HepG2 (cell line): ENCODE measurements at regions not wholly inside any gene's neighbourhood (a gene's known extent, or its start where the extent isn't known, plus 50 kb on each side); places are given as distances from the start of the nearest gene placed in this dataset.

Source experiments
- ATAC-seq: fragments of 200-7000 bp; cut with Tn5 transposase; 3 replicates; pipeline ENCODE4 v1.9.1; 2020; ENCODE audit warnings: mild to moderate bottlenecking, moderate library complexity
- BruUV-seq: library from RNA; stranded (reverse); fragments of 400-500 nt; replicated peaks from 2 replicates; lab custom pipeline; 2021; lab: Mats Ljungman, UMichigan
- CTCF ChIA-PET: fragments of 300-600 bp; formaldehyde crosslinking; extraction: SDS; loops from one replicate; lab custom pipeline; 2021; ENCODE audit warnings: low total read pairs, inconsistent platforms, low intra/inter-chr PET ratio; lab: Yijun Ruan, JAX
- POLR2A ChIA-PET: fragments of 350-600 bp; sonication (Branson Sonifier 250); formaldehyde crosslinking; loops from one replicate; lab custom pipeline; 2020; ENCODE audit warnings: antibody characterized with exemption, inconsistent platforms; lab: Yijun Ruan, JAX
- DNase-seq: peaks from one replicate; pipeline ENCODE4 v3.0.0-alpha.2; 2015; ENCODE audit warnings: low spot score
- FAIRE-seq: peaks from 3 replicates; lab custom pipeline; 2011; peaks lifted over from hg19 to GRCh38; lab: Jason Lieb, UNC
- H2AFZ ChIP-seq: one replicate; pipeline ENCODE4 v1.6.1; 2011; ENCODE audit warnings: low read length, inconsistent platforms
- H3K27ac ChIP-seq: fragments of 300-600 bp; 3 replicates; pipeline ENCODE4 v1.8.0; 2011; ENCODE audit warnings: mixed run types, mild to moderate bottlenecking, mixed read lengths, low read length, inconsistent platforms; ENCODE audit not compliant: insufficient read depth; ENCODE audit errors: extremely low read length
- H3K27me3 ChIP-seq, 2 experiments: fragments of 200-600 bp in 1 of 2; 2 replicates in 1 of 2; 3 replicates in 1 of 2; pipeline versions ENCODE4 v1.6.0 to v1.8.0; 2011; ENCODE audit warnings: low read length in 2 of 2, mild to moderate bottlenecking in 2 of 2, moderate library complexity in 2 of 2, inconsistent platforms in 1 of 2; ENCODE audit not compliant: insufficient read depth in 2 of 2, control insufficient read depth in 1 of 2
- H3K36me3 ChIP-seq, 2 experiments: fragments of 200-600 bp in 1 of 2; replicated peaks in 1 of 2; 2 replicates in 1 of 2; 3 replicates in 1 of 2; pipeline versions ENCODE4 v1.5.1 to v1.8.0; 2011; ENCODE audit warnings: low read length in 2 of 2, inconsistent platforms in 1 of 2; ENCODE audit not compliant: insufficient read depth in 2 of 2, control insufficient read depth in 1 of 2
- H3K4me1 ChIP-seq: 2 replicates; pipeline ENCODE4 v1.5.1; 2012; ENCODE audit warnings: low read length, inconsistent platforms; ENCODE audit not compliant: insufficient read depth
- H3K4me2 ChIP-seq: 2 replicates; pipeline ENCODE4 v1.6.0; 2011; ENCODE audit warnings: low read depth, low read length, inconsistent platforms
- H3K4me3 ChIP-seq, 3 experiments: fragments of 200-600 bp in 1 of 3; sonication (generic), shearing (Covaris generic) in 1 of 3; replicated peaks in 1 of 3; 2 replicates each; pipeline ENCODE4 v1.5.1; 2011 to 2016; ENCODE audit warnings: low read length in 3 of 3, inconsistent platforms in 2 of 3, low read depth in 2 of 3, mild to moderate bottlenecking in 2 of 3, control low read depth in 1 of 3, mixed read lengths in 1 of 3; ENCODE audit not compliant: insufficient read depth in 1 of 3
- H3K79me2 ChIP-seq: one replicate; pipeline ENCODE4 v1.6.1; 2011; ENCODE audit warnings: low read length, inconsistent platforms; ENCODE audit not compliant: insufficient read depth
- H3K9ac ChIP-seq: 2 replicates; pipeline ENCODE4 v1.6.0; 2011; ENCODE audit warnings: mild to moderate bottlenecking, low read depth, low read length, inconsistent platforms; ENCODE audit not compliant: insufficient read depth
- H3K9me3 ChIP-seq: 2 replicates; pipeline ENCODE4 v1.5.1; 2012; ENCODE audit warnings: mild to moderate bottlenecking, low read length
- H4K20me1 ChIP-seq: 2 replicates; pipeline ENCODE4 v1.6.0; 2011; ENCODE audit warnings: inconsistent platforms, mild to moderate bottlenecking, low read length, moderate library complexity; ENCODE audit not compliant: insufficient read depth
- DNMT3B ChIP-seq: conservative IDR thresholded peaks from 2 replicates; pipeline ENCODE4 v1.6.1; 2016; ENCODE audit warnings: missing biosample characterization, control low read depth
- FOXM1 ChIP-seq: sonication (generic); formaldehyde crosslinking; IDR thresholded peaks from 2 replicates; pipeline ENCODE4 v1.5.0; 2020; ENCODE audit warnings: missing genetic modification reagents
- GATAD2A ChIP-seq: IDR thresholded peaks from 2 replicates; pipeline ENCODE4 v1.6.1; 2016
- SNAI1 ChIP-seq: sonication (generic); formaldehyde crosslinking; IDR thresholded peaks from 2 replicates; pipeline ENCODE4 v1.5.0; 2020; ENCODE audit warnings: mild to moderate bottlenecking, missing genetic modification reagents, borderline replicate concordance
- SP1 ChIP-seq, 2 experiments: fragments of 450-650 bp in 1 of 2; sonication (generic) in 1 of 2; formaldehyde crosslinking in 1 of 2; IDR thresholded peaks; 2 replicates each; pipeline versions ENCODE4 v1.4.0 to v1.6.1; 2016 to 2020; ENCODE audit warnings: missing genetic modification reagents in 1 of 2
- SRSF1 ChIP-seq: fragments of 200-400 bp; formaldehyde crosslinking; optimal IDR thresholded peaks from 2 replicates; pipeline ENCODE3; 2017; ENCODE audit warnings: mild to moderate bottlenecking, low read depth, low read length, moderate library complexity
- ZNF251 ChIP-seq: sonication (generic); formaldehyde crosslinking; IDR thresholded peaks from 2 replicates; pipeline ENCODE4 v1.9.0; 2021; ENCODE audit warnings: mild to moderate bottlenecking, missing genetic modification reagents
- ZNF616 ChIP-seq: sonication (generic); formaldehyde crosslinking; IDR thresholded peaks from 2 replicates; pipeline ENCODE4 v1.5.0; 2020; ENCODE audit warnings: low read depth, mild to moderate bottlenecking, missing genetic modification reagents
- ZNF629 ChIP-seq: sonication (generic); formaldehyde crosslinking; conservative IDR thresholded peaks from 2 replicates; pipeline ENCODE4 v1.5.0; 2020; ENCODE audit warnings: missing genetic modification reagents
- in situ Hi-C: cut with HindIII; loops from 2 replicates; pipeline ENCODE4 v1.10.0; 2017; ENCODE audit warnings: low pct_unique_long_range_greater_than_20kb; ENCODE audit not compliant: extremely low pct_ligation_motif_present
- intact Hi-C: fragments of 100-400 bp; cut with micrococcal nuclease; formaldehyde crosslinking; loops from one replicate; pipeline ENCODE4 v1.10.0; 2022; ENCODE audit not compliant: unreplicated experiment
- TF ChIP-seq, protein P1 (sequence below): sonication (generic); formaldehyde crosslinking; IDR thresholded peaks from 2 replicates; pipeline ENCODE4 v1.8.0; 2022; ENCODE audit warnings: missing genetic modification reagents, mild to moderate bottlenecking, inconsistent platforms, borderline replicate concordance
- TF ChIP-seq, protein P2 (sequence below): sonication (generic); formaldehyde crosslinking; IDR thresholded peaks from 2 replicates; pipeline ENCODE4 v1.8.1; 2023; ENCODE audit warnings: missing genetic modification reagents, mild to moderate bottlenecking, borderline replicate concordance
- TF ChIP-seq, protein P3 (sequence below): fragments of 450-650 bp; IDR thresholded peaks from 2 replicates; pipeline ENCODE4 v1.6.1; 2017

DNA sequence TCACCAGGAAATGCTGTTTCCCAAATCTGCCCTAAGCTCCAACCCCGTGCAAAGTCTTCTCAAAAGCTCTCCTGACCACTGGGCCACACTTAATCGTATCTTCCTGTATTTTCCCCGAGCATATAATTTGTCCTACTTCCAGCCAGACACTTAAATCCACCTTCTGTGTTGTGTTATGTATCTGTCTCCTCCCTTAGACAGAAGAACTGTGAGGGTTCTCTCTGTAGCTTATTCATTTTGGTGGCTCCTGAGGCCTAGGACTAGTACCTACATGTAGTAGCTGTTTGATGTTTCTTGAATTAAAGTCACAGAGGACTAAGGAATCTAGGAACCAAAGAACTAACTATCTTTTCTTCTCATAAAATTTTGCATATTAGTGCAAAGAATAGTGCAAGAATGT is 292.6 kb downstream of the ALDH8A1 start (continued):
- TF ChIP-seq, protein P1, sequence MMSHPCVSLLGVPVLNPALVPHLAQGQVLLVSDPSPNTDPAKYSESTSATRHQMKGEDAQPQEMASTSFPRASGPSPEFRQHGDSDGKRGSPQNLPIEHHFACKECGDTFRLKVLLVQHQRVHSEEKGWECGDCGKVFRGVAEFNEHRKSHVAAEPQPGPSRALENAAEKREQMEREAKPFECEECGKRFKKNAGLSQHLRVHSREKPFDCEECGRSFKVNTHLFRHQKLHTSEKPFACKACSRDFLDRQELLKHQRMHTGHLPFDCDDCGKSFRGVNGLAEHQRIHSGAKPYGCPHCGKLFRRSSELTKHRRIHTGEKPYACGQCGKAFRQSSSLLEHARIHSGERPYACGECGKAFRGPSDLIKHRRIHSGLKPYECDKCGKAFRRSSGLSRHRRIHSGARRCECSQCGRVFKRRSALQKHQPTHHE (CRISPR knock-in tag): no peak
- no peak for TF ChIP-seq SP1 (IDR thresholded peaks at IDR 0.05)
- TF ChIP-seq SP1 (CRISPR knock-in tag; IDR thresholded peaks at IDR 0.05): no peak
- TF ChIP-seq DNMT3B (CRISPR knock-in tag): no peak

DNA sequence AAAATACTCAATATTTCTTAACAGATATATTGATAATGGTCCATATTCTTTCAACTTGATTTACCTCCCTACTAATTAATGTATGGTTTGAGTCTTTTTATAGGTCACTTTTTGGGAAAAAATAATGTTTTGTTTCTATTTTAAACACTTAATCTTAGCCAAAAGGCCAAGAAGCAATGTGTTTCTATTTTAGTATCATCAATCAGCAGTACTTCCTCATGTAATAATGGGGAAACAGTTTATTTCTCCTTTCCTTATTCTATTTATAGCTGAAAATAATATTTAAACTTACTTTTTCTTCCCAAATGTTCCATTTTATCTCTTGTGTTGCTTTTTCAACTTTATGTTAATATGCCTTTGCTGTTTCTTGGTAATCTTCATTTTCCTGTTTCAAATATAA is 295.1 kb downstream of the ALDH8A1 start:
- H2AFZ ChIP-seq: no peak overlapping the region
- FAIRE-seq (no peak), DNase-seq (no peak), ATAC-seq (no peak)
- H3K79me2 ChIP-seq: no peaks in the 10 kb centered on the region
- intact Hi-C loops: no loop called here
- H3K9ac ChIP-seq: no peak overlapping the region
- in situ Hi-C loops: no loop called here
- peaks cover 0 to 10% of the 10 kb centered on the region in 2 experiments; a peak in 1 of 5 replicates for H3K27me3 ChIP-seq
- ChIA-PET POLR2A (no interaction called here), CTCF (no interaction called here)
- TF ChIP-seq ZNF629: no peak
- no peak for TF ChIP-seq FOXM1
- no peak for TF ChIP-seq SRSF1
- TF ChIP-seq ZNF616: no peak
- TF ChIP-seq, protein P2, sequence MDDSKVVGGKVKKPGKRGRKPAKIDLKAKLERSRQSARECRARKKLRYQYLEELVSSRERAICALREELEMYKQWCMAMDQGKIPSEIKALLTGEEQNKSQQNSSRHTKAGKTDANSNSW (CRISPR knock-in tag): no peak
- no peak for TF ChIP-seq SNAI1
- TF ChIP-seq, protein P3, sequence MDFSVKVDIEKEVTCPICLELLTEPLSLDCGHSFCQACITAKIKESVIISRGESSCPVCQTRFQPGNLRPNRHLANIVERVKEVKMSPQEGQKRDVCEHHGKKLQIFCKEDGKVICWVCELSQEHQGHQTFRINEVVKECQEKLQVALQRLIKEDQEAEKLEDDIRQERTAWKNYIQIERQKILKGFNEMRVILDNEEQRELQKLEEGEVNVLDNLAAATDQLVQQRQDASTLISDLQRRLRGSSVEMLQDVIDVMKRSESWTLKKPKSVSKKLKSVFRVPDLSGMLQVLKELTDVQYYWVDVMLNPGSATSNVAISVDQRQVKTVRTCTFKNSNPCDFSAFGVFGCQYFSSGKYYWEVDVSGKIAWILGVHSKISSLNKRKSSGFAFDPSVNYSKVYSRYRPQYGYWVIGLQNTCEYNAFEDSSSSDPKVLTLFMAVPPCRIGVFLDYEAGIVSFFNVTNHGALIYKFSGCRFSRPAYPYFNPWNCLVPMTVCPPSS: no peak
- TF ChIP-seq ZNF251 (CRISPR knock-in tag): no peak
- no peak for TF ChIP-seq GATAD2A
- no peaks in the 10 kb centered on the region for H3K9me3 ChIP-seq
- no peak overlapping the region for H3K27ac ChIP-seq
- H4K20me1 ChIP-seq: no peaks in the 10 kb centered on the region
- peaks cover 12% of the 10 kb centered on the region; the same call in 1 of the 2 replicates for H3K4me1 ChIP-seq
- H3K36me3 ChIP-seq: no peaks in the 10 kb centered on the region
- no peak overlapping the region for H3K4me3 ChIP-seq
- BruUV-seq: no TSS peak
- no peak overlapping the region for H3K4me2 ChIP-seq
